CD4-positive, alpha-beta T cell (primary cell): ENCODE measurements at regions not wholly inside any gene's neighbourhood (a gene's known extent, or its start where the extent isn't known, plus 50 kb on each side); places are given as distances from the start of the nearest gene placed in this dataset.

Source experiments
- ATAC-seq: fragments of 200-7000 bp; cut with Tn5 transposase; one replicate; pipeline ENCODE4 v1.10.0; 2022; ENCODE audit warnings: mild to moderate bottlenecking; ENCODE audit not compliant: poor library complexity
- CTCF ChIA-PET: fragments of 350-600 bp; sonication (Branson Sonifier 250); formaldehyde crosslinking; loops from one replicate; lab custom pipeline; 2021; ENCODE audit warnings: antibody characterized with exemption, inconsistent platforms; lab: Charles Lee
- POLR2A ChIA-PET: fragments of 350-600 bp; sonication (Branson Sonifier 250); formaldehyde crosslinking; loops from one replicate; lab custom pipeline; 2021; ENCODE audit warnings: antibody characterized with exemption, inconsistent platforms; lab: Charles Lee
- DNase-seq, 14 experiments: peaks; one replicate each; pipeline ENCODE4 v3.0.0-alpha.2; 2013 to 2020; ENCODE audit warnings: mixed read lengths in 2 of 14
- H3K27ac ChIP-seq, 2 donors: one replicate each; pipeline versions ENCODE4 v1.5.1 to v1.7.0; 2013; ENCODE audit warnings: low read length in 2 of 2, low read depth in 1 of 2, mild to moderate bottlenecking in 1 of 2
- H3K27me3 ChIP-seq, 2 experiments: 1 replicate in 1 of 2; 2 replicates in 1 of 2; pipeline versions ENCODE4 v1.6.1 to v1.7.0; 2013; ENCODE audit warnings: low read length in 2 of 2, control low read depth in 1 of 2, mild to moderate bottlenecking in 1 of 2, moderate library complexity in 1 of 2; ENCODE audit not compliant: insufficient read depth in 2 of 2, control insufficient read depth in 1 of 2
- H3K36me3 ChIP-seq: one replicate; pipeline ENCODE4 v1.6.1; 2013; ENCODE audit warnings: low read length, control low read depth; ENCODE audit not compliant: insufficient read depth
- H3K4me1 ChIP-seq: one replicate; pipeline ENCODE4 v1.6.1; 2013; ENCODE audit warnings: low read length, control low read depth; ENCODE audit not compliant: insufficient read depth
- H3K4me3 ChIP-seq: one replicate; pipeline ENCODE4 v1.5.1; 2013; ENCODE audit warnings: mild to moderate bottlenecking, low read length, moderate library complexity
- H3K9me3 ChIP-seq, 2 experiments: 1 replicate in 1 of 2; 2 replicates in 1 of 2; pipeline versions ENCODE4 v1.6.1 to v1.7.0; 2013; ENCODE audit warnings: low read length in 2 of 2, mild to moderate bottlenecking in 2 of 2, control low read depth in 1 of 2, moderate library complexity in 1 of 2; ENCODE audit not compliant: control insufficient read depth in 1 of 2, insufficient read depth in 1 of 2
- H3K27ac Mint-ChIP-seq: one replicate; pipeline ENCODE4 v1.8.0; 2020; ENCODE audit warnings: mixed read lengths
- H3K27me3 Mint-ChIP-seq: one replicate; pipeline ENCODE4 v1.8.0; 2021; ENCODE audit warnings: mixed read lengths
- H3K36me3 Mint-ChIP-seq: one replicate; pipeline ENCODE4 v1.8.0; 2021; ENCODE audit warnings: low read depth, mixed read lengths
- H3K4me1 Mint-ChIP-seq: one replicate; pipeline ENCODE4 v1.8.0; 2021; ENCODE audit warnings: low read depth, mixed read lengths
- H3K4me3 Mint-ChIP-seq: one replicate; pipeline ENCODE4 v1.8.0; 2020; ENCODE audit warnings: mild to moderate bottlenecking, mixed read lengths
- H3K9me3 Mint-ChIP-seq: one replicate; pipeline ENCODE4 v1.8.0; 2020; ENCODE audit warnings: mixed read lengths
- CTCF ChIP-seq: fragments of 200-600 bp; IDR thresholded peaks from one replicate; pipeline ENCODE4 v1.8.0; 2022; ENCODE audit warnings: antibody characterized with exemption, mild to moderate bottlenecking
- intact Hi-C, 2 experiments: fragments of 100-400 bp; cut with DNase I in 1 of 2; cut with micrococcal nuclease in 1 of 2; formaldehyde crosslinking; loops; one replicate each; pipeline versions ENCODE4 v1.15.1 to v1.9.0; 2023 to 2025; cut with DNase I, micrococcal nuclease

DNA sequence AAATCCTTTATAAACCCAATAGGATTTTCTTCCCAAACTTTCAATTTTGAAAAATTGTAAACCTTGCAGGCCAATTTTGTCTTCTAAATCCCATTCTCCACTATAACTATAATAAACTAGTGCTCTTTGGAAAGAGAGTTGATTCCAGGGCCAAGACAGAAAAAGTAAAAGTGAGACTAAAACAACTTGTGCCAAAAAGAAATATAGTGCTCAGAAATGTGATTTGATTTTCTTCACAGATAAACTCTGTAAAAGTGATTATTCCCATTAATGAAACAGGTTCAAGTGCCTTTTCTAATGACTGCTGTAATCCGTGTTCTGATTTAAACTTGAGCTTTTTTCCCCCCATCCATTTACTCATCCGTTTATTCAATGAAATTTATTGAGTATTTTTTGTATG is 1831.1 kb downstream of the SLITRK5 start:
- no peak overlapping the region for H3K4me3 Mint-ChIP-seq

GRCh38 chr13:89514534-89515312 is 1832.8 kb upstream of the MIR17HG start:
- Mint-ChIP-seq H3K9me3 (peaks cover 7% of the 10 kb centered on the region), H3K36me3 (no peaks in the 10 kb centered on the region), H3K27ac (no peak overlapping the region), H3K4me3 (no peak overlapping the region), H3K4me1 (no peaks in the 10 kb centered on the region), H3K27me3 (no peaks in the 10 kb centered on the region)
- ATAC-seq, result no peak
- CTCF ChIA-PET, result no interaction called here
- Histone ChIP-seq H3K4me3 (no peak overlapping the region), H3K27me3 (no peaks in the 10 kb centered on the region), H3K9me3 (no peaks in the 10 kb centered on the region), H3K4me1 (no peaks in the 10 kb centered on the region), H3K36me3 (no peaks in the 10 kb centered on the region), H3K27ac (no peak overlapping the region)
- no peak for DNase-seq
- intact Hi-C loops, result no loop called here
- no peak for TF ChIP-seq CTCF
- POLR2A ChIA-PET, result no interaction called here

More for the DNA sequence above, 1831.1 kb downstream of the SLITRK5 start:
- intact Hi-C loops, result no loop called here
- no peak for TF ChIP-seq CTCF
- Mint-ChIP-seq H3K27ac (no peak overlapping the region), H3K9me3 (peaks cover 3% of the 10 kb centered on the region), H3K4me1 (no peaks in the 10 kb centered on the region), H3K36me3 (no peaks in the 10 kb centered on the region), H3K27me3 (no peaks in the 10 kb centered on the region)
- Histone ChIP-seq H3K9me3 (no peaks in the 10 kb centered on the region), H3K27me3 (no peaks in the 10 kb centered on the region), H3K36me3 (no peaks in the 10 kb centered on the region), H3K4me3 (no peak overlapping the region), H3K4me1 (no peaks in the 10 kb centered on the region), H3K27ac (no peak overlapping the region)
- CTCF ChIA-PET, result no interaction called here
- POLR2A ChIA-PET, result no interaction called here
- ATAC-seq (no peak), DNase-seq (no peak)

DNA sequence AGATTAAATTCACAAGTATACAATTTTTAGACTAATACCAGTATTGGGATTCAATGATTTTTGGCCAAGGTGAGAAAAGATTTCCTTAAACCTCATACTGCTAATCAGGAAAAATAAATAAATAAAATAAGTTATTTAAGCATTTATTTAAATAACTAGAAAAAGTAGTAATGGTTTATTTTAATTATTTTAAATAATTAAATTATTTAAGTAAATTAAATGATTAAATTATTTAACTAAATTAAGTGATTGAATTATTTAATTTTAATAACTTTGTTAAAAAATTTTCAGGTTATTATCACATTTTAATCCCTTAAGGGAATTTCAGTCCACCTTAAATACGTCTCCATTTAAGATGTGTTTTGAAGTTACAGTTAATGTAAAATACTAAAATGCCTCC is 1831.5 kb upstream of the MIR17HG start:
- no peaks in the 10 kb centered on the region for H3K4me1 ChIP-seq
- H3K27ac ChIP-seq, result no peak overlapping the region
- H3K4me1 Mint-ChIP-seq, result no peaks in the 10 kb centered on the region
- no peak overlapping the region for H3K4me3 Mint-ChIP-seq
- no peaks in the 10 kb centered on the region for H3K36me3 ChIP-seq
- DNase-seq (no peak), ATAC-seq (no peak)
- H3K27me3 Mint-ChIP-seq, result no peaks in the 10 kb centered on the region
- H3K27me3 ChIP-seq, result no peaks in the 10 kb centered on the region
- no peak overlapping the region for H3K4me3 ChIP-seq
- intact Hi-C loops, result no loop called here
- H3K9me3 Mint-ChIP-seq, result peaks cover 1% of the 10 kb centered on the region
- no peaks in the 10 kb centered on the region for H3K9me3 ChIP-seq
- no peak overlapping the region for H3K27ac Mint-ChIP-seq
- H3K36me3 Mint-ChIP-seq, result no peaks in the 10 kb centered on the region
- POLR2A ChIA-PET, result no interaction called here
- no peak for TF ChIP-seq CTCF
- CTCF ChIA-PET, result no interaction called here
